Non-pigmented ciliary epithelial cell (primary cell): ENCODE measurements at regions not wholly inside any gene's neighbourhood (a gene's known extent, or its start where the extent isn't known, plus 50 kb on each side); places are given as distances from the start of the nearest gene placed in this dataset.
A peak's percentile ranks its signal among the peaks of the same experiment; 100 is the strongest.

ENCODE experiments used
- DNase-seq: peaks from one replicate; pipeline ENCODE4 v3.0.0-alpha.2; 2010; ENCODE audit warnings: low read depth

DNA sequence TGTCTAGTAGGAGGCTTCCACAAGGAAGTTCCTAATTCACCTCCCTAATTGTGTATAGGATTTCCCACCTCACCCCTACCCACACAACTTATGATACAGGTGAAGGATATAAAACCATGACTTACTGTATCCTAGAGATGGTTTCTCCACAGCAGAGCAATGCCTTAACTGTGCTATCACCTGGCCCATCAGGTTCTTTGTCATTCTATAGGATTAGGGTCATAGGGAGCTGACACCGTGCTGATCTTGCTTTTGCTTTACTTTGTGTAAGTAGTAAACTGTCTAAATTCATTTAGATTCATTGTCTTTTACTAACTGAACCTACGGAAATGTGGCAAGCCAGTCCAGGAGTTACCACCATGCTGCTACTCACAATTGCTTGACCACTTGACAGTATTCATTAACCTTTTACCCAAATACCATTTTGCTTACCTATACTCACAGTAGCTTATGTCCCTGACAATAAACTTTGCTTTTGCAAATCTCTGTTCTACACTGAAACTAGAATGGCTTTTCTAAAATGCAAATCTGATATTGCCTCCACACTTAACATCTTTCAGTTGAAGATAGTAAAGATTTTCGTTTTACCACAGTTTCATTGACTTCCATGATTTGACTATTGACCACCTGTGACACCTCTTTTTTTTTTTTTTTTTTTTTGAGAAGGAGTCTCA is 147.6 kb downstream of the IFI44 start:
- no peak for DNase-seq

DNA sequence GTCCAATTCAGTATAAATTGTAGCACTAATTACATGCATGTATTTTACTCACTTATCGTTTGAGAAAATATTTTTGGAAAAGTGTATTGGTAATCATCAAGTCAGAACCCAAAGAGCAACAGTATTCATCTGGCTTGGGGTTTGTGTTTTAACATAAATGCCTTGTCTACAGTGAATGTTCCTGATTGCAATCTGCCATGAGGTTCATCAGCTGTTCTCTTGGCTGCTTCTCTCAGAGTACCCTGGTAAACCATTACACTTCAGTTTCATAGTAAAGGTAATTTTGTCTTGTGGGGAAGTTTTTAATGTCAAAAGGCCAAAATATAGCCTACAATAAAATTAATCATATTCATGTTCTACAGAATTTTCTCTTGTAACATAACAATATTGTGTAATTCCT is 150.3 kb downstream of the IFI44 start:
- no peak for DNase-seq

DNA sequence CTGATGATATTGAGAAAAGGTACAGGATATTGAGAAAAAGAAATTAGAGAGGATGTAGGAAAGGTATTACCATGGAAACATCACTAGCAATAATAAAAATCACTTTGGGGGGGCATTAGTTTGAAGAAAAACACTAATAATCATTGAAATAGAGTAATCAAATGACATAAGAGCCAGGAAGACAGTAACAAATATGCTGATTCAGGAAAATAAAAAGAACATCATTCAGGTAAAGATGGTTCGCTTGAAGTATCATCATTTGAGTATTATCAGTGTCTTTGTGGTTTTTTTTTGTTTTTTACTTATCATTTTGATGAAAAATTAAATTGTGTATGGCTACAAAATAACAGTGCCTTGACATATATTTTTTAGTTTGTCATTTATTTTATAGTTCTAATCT is 164.5 kb downstream of the IFI44 start:
- no peak for DNase-seq

DNA sequence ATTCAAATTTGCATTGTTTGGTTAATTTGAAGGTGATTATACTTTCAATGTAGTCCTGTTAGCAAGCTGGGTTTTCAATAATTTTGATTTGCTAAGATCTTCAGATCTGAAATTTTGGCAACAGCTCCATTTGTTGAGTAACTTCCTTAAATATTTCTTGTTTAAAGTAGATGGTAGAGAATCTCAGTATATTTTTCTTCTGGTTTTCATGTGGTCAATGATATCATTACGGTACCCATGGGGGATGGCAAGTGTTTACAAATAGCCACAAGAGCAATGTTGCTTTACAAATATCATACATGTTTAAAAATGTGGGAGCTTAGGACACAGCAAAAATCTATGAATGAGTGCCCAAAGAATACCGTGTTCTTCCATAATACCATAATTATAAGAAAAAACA is 175.9 kb downstream of the IFI44 start:
- DNase-seq: no peak

DNA sequence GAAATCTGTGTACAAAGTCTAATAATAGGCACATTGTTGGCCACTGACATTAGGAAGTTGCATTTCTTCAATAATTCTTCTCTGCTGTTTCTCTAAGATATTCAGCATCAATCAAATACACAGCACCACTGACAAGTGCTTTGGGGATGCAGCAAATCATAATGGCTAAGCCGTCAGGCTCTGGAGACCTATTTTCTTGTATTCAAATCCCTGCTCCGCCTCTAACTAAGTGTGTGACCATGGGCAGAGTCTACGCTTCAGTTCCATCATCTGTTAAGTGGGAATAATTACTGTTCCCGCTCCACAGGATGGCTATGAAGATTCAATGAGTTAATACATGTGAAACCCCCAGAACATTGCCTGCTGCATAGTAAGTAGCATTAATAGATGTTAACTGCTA is 176.9 kb downstream of the ADGRL4 start:
- DNase-seq: no peak

DNA sequence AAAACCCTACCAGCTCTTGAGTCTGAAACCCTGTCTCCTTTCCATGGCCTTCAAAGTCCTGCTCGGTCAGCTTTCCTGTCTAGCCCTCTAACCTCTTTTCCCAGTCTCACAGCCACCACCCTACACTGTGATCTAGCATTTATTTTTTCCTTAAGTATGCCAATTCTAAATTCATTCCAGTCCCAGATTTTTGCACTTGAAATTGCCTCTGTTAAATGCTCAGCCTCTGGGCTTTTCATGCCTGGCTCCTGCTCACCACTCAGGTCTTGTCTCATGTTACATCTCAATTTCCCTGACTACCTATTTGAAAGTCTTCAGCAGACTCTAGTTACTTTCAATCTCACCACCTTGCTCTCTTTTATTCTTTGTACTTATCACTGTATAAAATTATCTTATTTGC is 176.2 kb downstream of the ADGRL4 start:
- no peak for DNase-seq

DNA sequence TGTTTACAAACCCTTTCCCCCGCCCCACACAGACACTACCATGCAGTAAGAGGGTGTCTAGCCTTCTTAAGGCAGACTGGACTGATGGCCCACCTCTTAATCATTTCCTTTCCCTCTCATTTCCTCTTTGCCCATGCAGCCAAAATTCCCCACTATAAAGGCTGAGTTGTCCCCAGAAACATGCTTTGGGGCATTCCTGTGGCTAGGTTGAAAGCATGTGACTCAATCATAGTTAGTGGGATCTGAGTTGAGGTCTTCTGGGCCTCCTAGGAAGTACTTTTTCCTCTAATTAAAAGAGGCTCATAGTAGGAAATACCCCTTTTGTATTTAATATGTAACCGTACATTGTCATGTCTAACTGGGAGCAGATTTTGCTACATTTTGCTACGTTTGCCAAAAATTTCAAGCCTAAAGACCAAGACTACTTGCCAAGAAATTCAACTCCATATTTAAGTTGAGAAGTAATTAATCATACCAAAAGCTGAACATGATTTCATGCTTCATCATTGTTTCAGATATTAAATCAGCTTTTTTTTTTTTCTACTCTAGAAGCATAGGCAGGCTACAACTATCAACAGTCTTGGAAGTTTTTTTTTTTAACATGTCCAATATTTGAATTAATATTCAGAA is 174.7 kb downstream of the ADGRL4 start:
- peak; percentile 91 for DNase-seq

DNA sequence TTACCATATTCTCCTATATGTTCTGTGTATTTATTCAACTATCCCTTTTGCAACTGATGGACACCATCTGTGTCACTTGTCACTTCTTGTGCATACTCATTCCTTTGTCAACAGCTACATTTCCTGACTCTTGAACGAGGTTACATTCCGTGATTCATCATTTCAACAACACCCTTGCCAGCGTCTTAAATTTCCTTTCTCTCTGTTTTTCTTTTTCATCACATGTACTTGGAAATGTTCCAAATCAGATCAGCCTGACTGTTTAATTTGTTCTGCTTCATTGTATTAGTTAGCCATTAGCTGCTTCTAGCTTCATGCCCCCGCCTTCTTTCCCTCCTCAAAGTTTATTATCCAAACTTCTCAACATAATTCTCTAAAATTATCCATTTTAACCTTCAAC is 173.0 kb downstream of the ADGRL4 start:
- peak; percentile 75 for DNase-seq

DNA sequence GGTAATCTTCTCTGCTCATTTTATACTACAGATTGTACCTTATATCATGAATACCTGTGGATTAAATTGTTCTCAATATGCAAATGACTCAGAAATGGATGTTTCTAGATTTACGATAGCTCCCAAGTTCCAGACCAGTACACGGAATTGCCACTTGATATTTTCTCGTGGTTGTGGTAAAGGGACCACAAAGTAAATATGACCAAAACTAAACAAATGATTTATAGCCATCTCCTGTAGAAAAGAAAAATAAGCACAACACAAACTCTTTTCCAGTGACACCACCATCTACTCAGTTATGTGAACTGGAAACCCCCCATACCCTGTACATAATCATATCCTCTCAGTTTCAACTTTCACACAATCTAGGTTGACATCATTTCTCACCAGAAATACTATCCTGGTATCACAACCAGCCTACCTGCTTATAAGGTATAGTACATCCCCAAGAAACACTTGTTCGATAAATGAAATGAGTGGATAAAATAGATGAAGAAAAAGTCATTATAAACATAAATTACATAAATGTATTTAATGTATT is 172.3 kb downstream of the ADGRL4 start:
- DNase-seq: no peak

DNA sequence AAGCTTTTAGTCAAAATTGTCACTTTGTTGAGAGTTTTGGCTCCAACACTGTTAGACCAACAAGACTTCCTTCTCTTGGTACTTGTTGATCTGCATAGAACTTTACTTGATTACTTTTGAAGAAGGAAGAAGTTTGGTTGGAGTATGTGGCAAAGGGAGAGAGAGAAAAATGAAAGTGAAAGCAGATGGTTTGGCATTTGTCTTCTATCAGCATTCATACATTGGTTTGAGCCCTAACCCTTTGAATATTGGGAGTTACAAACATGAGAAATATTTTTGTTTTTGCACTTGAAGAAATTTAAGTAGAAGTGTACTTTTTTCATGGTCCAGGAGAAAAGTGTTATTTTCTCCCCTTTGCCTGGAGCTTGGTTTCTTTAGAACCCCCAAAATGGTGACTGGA is 169.8 kb downstream of the ADGRL4 start:
- no peak for DNase-seq

DNA sequence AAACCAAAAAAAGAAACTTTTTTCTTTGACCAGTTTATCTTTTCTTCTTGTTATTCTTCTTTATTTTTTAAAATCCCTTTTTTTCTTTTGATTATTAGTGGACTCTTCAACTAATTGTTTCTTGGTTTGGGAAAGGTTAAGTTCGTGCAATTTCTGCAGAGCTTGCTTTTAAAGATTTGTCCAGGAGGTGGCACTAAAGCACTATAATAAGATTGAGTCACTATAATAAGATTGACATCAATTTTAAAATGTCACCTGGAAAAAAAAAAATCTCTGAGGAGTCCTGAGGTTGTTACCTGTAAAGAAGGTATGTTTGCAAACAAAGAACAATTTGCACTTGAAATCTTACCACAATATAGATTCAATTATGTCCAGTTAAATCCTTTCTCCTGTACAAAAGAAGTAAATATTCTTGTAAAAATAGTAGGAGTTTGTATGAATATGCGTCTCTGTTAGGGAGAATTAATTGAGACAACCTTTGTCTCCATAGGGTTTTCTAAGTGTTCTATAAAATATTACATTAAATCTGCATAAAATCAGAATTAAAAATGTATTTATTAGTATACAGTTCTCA is 166.7 kb downstream of the ADGRL4 start:
- no peak for DNase-seq
